GM21528 (cell line): ENCODE measurements at regions not wholly inside any gene's neighbourhood (a gene's known extent, or its start where the extent isn't known, plus 50 kb on each side); places are given as distances from the start of the nearest gene placed in this dataset.

Experiments used
- ATAC-seq: cut with Tn5 transposase; IDR thresholded peaks from one replicate; pipeline ENCODE4 v1.9.1; 2021; ENCODE audit warnings: mild to moderate bottlenecking, moderate library complexity; ENCODE audit not compliant: unreplicated experiment, low FRiP score

DNA sequence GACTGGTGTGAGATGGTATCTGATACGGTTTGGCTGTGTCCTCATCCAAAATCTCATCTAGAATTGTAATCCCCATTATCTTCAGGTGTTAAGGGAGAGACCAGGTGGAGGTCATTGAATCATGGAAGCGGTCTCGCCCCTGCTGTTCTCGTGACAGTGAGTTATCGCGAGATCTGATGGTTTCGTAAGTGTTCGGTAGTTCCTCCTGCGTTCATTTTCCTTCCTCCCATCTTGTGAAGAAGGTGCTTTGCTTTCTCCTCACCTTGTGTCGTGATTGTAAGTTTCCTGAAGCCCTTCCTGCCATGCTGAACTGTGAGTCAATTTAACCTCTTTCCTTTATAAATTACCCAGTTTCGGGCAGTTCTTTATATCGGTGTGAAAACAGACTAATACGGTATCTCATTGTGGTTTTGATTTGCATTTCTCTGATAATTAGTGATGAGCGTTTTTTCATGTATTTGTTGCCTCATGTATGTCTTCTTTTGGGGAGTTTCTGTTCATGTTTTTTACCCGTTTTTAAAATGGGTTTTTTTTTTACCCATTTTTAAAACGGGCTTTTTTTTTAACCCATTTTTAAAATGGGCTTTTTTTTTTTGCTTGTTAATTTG, 102.8 kb upstream of the SLC10A2 start:
- ATAC-seq, result no peak

DNA sequence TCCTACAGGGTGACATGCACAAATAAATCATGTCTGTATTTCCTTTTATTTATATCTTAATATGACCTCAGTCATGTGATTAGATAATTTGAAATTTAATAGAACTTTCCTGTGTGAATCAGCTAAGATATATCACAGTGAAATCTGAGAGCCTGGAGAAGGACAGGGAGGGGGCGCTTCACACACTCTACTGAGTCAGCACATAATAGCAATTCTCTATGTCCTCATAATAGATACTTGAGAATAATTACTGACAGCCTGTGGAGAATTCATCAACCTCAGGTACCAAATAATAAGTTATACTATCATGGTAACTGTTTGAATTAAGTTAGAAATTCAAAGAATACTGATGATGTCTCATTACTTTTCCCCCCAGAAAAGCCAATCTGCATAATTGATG, 98.0 kb upstream of the SLC10A2 start:
- no peak for ATAC-seq

DNA sequence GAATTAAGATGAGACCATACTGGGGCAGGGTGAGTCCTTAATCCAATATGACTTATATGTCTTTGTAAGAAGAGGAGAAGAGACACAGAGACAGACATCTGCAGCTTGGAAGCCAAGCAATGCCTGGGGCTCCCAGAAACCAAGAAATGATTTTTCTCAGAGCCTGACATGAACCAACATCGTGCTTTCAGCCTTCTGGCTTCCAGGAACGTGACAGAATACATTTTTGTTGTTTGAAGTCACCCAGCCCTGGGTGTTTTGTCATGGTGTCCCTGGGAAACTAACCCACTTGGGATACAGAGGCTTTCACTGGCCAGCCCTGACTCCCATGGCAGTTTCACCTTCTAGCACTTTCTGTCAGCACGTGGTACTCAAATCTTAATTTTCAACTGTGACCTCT, 95.3 kb upstream of the SLC10A2 start:
- no peak for ATAC-seq

DNA sequence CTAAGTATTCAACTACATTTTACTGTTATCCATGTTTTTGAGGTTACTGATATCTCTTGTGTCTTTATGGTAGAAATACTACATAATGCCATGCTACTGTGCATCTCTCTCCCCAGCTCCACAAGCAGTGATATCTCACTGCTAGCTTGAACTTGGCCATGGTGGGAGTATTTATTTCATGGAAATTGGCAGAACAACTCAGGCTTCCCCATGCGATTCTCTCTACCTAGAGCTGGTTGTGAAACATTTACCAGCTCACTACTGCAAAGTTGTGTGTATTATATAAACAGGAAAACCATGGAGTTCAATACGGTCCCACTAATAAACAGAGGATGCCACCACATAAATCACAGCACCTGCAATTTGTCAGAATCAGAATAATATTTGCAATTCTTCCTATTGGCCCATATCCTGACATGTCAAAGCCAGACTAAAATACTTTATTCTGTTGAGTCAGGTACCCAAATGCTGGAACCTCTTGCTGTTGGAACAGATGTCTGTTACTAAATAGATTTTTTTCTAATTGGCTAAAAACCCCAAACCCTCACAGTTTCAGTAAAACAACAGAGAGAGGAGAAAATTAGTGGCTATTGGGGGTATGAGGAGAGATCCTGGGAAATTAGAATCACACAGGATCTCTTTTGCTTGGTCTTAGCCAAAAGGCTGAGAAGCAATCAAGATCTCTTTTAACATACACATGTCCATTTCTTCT, 91.4 kb upstream of the SLC10A2 start:
- no peak for ATAC-seq

GRCh38 chr13:103157016-103157415, 90.8 kb upstream of the SLC10A2 start:
- no peak for ATAC-seq

DNA sequence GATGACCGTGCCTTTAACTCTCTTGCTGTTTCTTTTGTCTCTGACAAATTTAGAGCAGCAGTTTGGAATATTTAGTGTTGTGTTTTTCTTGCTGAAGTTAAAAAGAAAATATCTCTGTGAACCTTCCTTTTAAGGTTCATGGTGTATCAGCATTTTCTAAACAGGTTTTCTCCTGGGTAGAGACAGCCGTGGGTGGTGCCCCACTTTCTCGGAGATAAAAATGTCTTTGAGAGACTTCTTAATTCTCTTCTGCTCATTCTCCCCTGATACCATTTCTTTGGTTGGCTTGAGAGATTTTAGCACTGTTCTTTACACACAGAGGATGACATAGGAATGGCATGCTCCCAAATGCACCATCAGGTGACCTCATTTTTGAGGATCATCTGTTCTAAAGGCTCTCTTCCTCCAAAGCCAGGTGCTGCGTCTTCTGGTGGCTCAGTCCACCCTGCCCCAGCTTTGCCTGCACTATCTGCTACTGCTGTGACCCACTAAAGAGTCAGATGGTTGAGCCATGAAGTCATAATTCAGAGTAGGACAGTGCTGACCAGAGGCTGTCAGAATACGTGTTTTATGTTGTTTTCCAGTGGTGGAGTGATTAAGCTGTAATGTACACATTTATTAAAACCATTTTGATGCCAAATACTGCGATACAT, 90.3 kb upstream of the SLC10A2 start:
- no peak for ATAC-seq

- no peak for ATAC-seq
Measured at GRCh38 chr13:103153466-103153865, 87.2 kb upstream of the SLC10A2 start.

DNA sequence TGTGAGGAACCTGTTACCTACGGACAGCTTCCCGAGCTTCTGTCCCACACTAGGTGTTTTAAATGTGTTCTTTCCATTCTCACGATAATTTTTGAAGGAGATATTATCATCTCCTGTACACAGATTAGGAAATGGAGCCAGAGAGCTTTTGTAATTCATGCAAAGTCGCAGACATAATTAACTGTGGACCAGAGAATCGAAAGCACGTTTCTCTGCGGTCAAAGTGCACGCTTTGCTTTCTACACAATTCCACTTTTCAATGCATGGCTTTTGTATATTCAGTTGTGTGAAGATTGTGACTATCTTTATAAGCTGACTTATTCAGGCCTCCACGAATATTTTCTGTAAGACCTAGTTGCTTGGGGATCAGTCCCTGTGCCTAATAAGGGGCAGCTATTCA, 81.7 kb upstream of the SLC10A2 start:
- no peak for ATAC-seq

- ATAC-seq, result no peak
Measured at GRCh38 chr13:103145442-103145841, 79.2 kb upstream of the SLC10A2 start.

GRCh38 chr13:103143432-103143831, 77.2 kb upstream of the SLC10A2 start:
- ATAC-seq, result no peak

DNA sequence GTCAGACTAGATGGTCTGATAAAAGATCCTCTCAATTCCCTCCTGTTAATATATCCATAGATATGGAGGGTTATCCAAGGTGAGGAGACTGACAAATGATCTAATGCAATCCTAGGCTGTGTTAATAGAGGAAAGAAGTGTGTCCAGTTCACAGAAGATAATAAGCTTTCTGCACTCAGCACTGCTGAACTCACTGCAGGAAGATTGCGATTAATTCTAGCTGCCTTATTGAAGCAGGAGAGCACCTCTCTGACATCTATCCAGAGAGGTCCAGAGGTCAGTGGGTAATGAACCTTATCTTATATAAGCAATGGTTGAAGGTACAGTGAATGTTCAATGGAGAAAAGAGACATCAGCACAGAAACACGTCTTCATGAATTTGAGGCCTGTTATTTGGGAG, 75.9 kb upstream of the SLC10A2 start:
- ATAC-seq, result no peak

GRCh38 chr13:103140001-103140671, 73.9 kb upstream of the SLC10A2 start:
- peak; percentile 95 for ATAC-seq

- no peak for ATAC-seq
Measured at GRCh38 chr13:103134271-103134670, 68.1 kb upstream of the SLC10A2 start.

GRCh38 chr13:103133556-103133955, 67.3 kb upstream of the SLC10A2 start:
- ATAC-seq, result no peak

- peak; percentile 87 for ATAC-seq
Measured at GRCh38 chr13:103130681-103131210, 64.5 kb upstream of the SLC10A2 start.

GRCh38 chr13:103130146-103130545, 63.9 kb upstream of the SLC10A2 start:
- no peak for ATAC-seq
